NOMO-1 treated with DMSO at 0.1 percent for 48 hours (cell line): ENCODE measurements at regions not wholly inside any gene's neighbourhood (a gene's known extent, or its start where the extent isn't known, plus 50 kb on each side); places are given as distances from the start of the nearest gene placed in this dataset.

Experiments used
- DNase-seq: peaks from one replicate; lab custom pipeline; 2025; ENCODE audit not compliant: unreplicated experiment; lab: John Stamatoyannopoulos, UW

DNA sequence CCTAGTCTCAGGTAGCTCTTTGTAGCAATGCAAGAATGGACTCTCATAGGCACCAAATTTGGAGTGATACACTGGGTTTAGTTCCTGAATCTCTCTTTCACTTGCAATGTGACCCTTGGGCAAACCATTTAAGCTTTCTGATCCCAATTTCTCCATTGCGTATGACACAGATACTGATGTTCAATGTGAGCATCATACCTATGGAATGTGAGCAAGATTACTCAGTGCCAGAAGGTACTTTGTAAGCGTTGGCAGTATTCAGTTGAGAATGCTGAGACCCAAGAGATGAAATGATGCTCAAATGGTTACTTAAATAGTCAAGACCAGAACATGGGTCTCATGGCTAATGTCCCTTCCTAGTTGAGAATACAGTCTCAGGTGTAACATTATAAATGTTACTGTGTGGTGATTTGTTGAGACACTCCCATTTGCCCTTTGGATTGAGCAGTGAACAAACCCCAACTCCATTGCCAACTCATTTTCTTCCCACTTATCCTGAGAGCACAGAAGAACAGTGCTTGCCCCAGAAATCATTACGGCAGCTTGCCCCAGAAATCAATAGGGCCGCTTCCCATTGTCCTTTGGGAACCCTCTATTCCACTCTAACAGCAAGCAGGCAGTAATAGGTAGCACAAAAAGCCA lies 134.1 kb downstream of the SOX9 start:
- DNase-seq, result no peak

DNA sequence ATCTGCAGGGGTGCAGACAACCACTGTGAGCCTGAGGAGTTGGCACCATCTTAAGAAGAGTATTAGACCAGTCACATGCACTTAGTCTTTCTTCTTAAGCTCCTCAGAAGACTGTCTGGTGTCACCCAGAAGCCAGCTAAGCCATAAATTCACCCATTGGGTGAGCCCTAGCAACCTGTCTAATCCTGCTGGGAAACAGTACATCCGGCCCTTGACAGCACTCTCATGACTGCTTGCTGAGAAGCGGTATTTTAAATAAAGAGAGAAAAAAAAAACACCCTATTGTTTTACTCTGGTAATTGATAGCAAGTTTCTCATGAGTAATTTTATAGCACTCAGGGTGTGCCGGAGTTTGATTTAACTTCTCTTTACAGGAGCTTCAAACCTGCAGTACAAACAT lies 134.7 kb downstream of the SOX9 start:
- DNase-seq, result no peak

DNA sequence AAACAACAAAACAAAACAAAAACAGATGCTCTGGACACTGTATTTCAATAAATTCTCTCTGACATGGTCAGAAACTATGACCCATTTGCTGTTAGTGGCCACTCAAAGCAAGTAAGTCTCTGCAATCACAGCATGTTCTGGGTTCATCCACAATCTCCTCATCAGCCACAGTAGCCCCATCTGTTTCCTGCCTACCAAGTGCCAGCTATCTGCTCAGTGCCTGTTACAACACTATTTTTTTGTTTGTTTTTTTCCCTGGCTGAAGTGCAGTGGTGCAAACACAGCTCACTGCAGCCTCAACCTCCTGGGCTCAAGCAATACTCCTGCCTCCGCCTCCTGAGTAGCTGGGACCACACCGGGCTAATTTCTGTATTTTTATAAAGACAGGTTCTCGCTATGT lies 137.9 kb downstream of the SOX9 start:
- no peak for DNase-seq

DNA sequence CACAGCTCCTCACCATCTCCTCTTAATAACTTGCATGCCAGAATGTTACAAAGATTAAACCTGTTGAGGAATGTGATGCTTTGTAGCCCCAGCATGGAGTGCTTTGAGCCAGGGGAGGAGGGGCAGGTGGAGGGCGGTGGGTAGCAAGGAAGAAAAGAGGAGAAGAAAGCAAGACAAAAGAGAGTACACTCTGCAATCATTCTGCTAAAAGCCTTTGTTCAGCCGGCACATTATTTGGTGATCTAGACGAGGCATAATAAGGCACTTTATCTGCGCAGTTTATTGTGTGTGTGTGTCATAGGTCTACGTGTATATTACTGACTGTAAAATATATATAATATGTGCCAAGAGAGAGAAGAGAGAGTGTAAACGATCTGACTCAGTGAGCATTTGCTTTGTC lies 139.1 kb downstream of the SOX9 start:
- DNase-seq, result no peak

- DNase-seq, result no peak
Observed at GRCh38 chr17:72262766-72263165, 141.9 kb downstream of the SOX9 start.

GRCh38 chr17:72264682-72265405 lies 144.0 kb downstream of the SOX9 start:
- no peak for DNase-seq

- DNase-seq, result no peak
Observed at GRCh38 chr17:72266112-72266775, 145.4 kb downstream of the SOX9 start.

DNA sequence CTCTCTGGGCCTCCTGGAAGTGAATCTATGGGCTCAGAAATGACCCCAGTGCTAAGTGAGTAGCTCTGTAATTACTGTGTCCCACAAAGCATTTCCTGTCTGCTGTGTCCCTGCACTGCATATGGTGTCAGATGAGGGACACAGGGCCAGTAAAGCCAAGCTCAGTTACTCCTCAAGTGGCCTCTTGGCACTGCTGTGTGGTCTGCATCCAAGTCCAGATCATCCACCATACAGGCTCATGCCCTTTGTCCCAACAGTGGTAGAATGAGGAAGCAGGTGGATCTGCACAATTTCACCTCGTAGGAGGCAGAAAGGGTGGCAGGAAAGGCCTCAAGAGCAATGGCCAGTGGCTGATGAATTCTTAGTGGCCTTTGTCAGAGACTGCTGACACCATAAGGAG lies 146.8 kb downstream of the SOX9 start:
- no peak for DNase-seq

- DNase-seq, result no peak
Observed at GRCh38 chr17:72268431-72268830, 147.6 kb downstream of the SOX9 start.

- DNase-seq, result no peak
Observed at GRCh38 chr17:72270273-72270924, 149.6 kb downstream of the SOX9 start.

DNA sequence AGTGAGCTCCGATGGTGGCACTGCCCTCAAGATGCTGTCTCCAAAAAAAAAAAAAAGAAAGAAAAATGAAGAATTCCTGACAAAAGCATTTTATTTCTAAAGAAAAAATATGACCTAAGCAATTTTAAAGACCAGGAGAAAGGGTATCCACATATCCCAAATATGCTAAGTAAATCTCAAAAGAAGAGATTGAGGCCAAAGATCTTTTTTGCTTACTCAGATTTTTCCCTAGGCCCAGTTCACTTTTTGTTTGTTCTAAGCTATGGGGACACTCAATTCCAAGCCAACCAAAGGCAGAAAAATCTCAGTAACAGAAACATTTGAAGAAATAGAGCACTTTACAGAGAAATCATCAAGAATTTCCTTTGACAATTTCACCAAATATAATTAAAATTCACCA lies 150.8 kb downstream of the SOX9 start:
- no peak for DNase-seq

- no peak for DNase-seq
Observed at GRCh38 chr17:72273289-72274056, 152.7 kb downstream of the SOX9 start.

- DNase-seq, result no peak
Observed at GRCh38 chr17:72274614-72275013, 153.8 kb downstream of the SOX9 start.

DNA sequence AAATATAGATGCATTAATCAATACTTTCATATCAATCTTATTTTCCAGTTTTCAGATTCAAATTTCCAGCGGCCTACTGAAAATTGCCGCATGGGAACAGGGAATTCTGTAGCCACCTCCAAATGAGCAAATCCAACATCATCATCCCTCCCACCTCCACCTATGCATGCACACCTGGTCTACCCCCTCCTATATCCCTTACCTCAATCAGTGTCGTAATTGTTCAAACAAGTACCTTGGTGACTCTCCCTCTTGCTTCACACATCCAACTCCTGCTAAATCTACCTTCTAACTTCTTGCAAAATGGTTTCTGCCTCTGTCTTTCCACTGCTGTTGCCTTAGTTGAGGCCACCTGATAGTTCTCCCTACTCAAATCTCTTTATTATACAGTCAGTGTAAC lies 160.1 kb downstream of the SOX9 start:
- no peak for DNase-seq

DNA sequence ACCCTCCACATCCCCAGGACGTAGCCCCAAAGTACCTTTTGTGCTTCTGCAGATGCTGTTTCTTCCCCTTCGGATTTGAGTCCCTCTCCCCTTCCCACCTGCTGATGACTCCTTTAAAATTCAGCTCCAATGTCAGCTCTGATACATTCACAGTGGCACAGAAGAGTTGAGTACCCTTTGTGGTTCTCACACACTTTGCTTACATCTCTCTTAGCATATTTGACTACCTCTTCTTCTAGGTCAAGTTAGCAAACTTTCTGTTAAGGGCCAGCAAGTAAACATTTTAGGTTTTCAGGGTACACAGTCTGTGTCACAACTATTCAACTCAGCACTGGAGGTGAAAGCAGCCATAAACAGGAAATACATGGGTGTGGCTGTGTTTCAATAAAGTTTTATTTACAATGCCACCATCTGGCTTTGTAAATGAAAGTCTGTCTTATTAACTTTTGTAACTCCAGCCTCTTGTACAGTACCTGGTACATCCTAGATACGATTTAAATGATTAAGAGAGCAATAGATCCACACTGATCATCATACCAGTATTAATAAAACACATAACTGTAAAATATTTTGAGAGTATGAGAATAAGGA lies 161.7 kb downstream of the SOX9 start:
- DNase-seq, result no peak

GRCh38 chr17:72284806-72285205 lies 164.0 kb downstream of the SOX9 start:
- no peak for DNase-seq

DNA sequence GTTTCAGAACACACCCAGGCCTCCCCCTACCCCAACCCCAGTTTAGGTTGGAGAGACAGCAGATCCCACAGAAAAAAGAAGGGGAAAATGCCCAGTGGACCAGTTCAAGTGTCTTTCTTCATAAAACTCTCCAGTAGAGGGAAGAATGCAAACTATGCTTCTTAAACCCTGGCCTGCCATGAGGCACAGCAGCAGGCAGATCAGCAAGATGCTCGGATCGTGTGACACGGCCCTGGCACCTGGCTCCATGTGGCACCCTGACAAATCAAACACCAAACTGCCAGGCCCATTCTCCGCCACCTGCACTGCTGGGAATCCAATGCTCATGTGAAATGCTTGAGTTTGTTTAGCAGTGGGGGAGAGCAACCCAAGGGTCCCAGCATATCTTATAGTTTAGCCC lies 166.8 kb downstream of the SOX9 start:
- DNase-seq, result no peak

DNA sequence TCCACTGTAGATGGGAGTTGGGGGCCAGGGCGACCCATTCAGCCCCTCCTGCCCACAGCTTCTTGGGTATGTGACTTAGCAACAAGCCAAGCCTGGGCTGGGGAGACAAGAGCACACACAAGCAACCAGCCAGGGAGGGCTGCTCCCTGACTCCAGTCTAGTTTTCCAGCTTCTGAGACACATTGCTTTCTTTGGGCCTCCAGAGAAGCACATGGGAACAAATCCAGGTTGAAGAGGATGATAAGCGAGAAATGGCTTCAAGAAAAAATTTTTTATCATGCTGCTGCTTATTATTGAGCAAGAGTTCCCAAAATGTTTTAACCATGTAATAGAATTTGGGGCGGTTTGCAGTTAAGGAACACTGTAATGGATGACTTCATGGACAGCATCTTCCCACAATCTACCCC lies 173.7 kb downstream of the SOX9 start:
- DNase-seq, result no peak

- no peak for DNase-seq
Observed at GRCh38 chr17:72295916-72296315, 175.1 kb downstream of the SOX9 start.

GRCh38 chr17:72296456-72296855 lies 175.6 kb downstream of the SOX9 start:
- no peak for DNase-seq
